HCT116 (cell line): ENCODE measurements at regions not wholly inside any gene's neighbourhood (a gene's known extent, or its start where the extent isn't known, plus 50 kb on each side); places are given as distances from the start of the nearest gene placed in this dataset.

Source experiments
- ATAC-seq: fragments of 200-7000 bp; cut with Tn5 transposase; 2 replicates; pipeline ENCODE4 v1.9.1; 2020; ENCODE audit warnings: mild to moderate bottlenecking, moderate library complexity
- BruUV-seq: library from RNA; stranded (reverse); fragments of 400-500 nt; replicated peaks from 2 replicates; lab custom pipeline; 2021; lab: Mats Ljungman, UMichigan
- CTCF ChIA-PET: fragments of 300-600 bp; sonication (Branson Sonifier 250); formaldehyde crosslinking; loops from one replicate; lab custom pipeline; 2021; ENCODE audit warnings: antibody characterized with exemption; lab: Charles Lee
- POLR2A ChIA-PET: fragments of 300-600, 350-600 bp; sonication (Branson Sonifier 250); formaldehyde crosslinking; loops from one replicate; lab custom pipeline; 2021; ENCODE audit warnings: antibody characterized with exemption; lab: Charles Lee
- RAD21 ChIA-PET, 2 experiments: fragments of 300-600 bp; sonication (Branson Sonifier 250); formaldehyde crosslinking; loops; one replicate each; lab custom pipeline; 2023; ENCODE audit warnings: low total read pairs in 2 of 2; ENCODE audit not compliant: uncharacterized antibody in 2 of 2, unreplicated experiment in 2 of 2, low non-redundant PET in 1 of 2; lab: Charles Lee
- DNase-seq: peaks from one replicate; pipeline ENCODE4 v3.0.0-alpha.2; 2010; ENCODE audit warnings: low read depth, low spot score
- H2AFZ ChIP-seq: fragments of 200-600 bp; shearing (Covaris generic), sonication (generic); 2 replicates; pipeline ENCODE4 v1.6.1; 2017; ENCODE audit warnings: low read depth, mixed run types, mixed read lengths, antibody characterized with exemption, low read length; ENCODE audit not compliant: poor library complexity, severe bottlenecking
- H3K27ac ChIP-seq: 2 replicates; pipeline ENCODE4 v1.5.1; 2012; ENCODE audit warnings: low read depth, low read length
- H3K27me3 ChIP-seq: fragments of 200-600 bp; sonication (generic); 2 replicates; pipeline ENCODE4 v1.6.1; 2016; ENCODE audit warnings: mixed run types, low read length, mixed read lengths; ENCODE audit not compliant: insufficient read depth
- H3K36me3 ChIP-seq, 2 experiments: fragments of 200-500 bp in 1 of 2; fragments of 200-600 bp in 1 of 2; sonication (Bioruptor generic) in 1 of 2; sonication (generic) in 1 of 2; 2 replicates each; pipeline versions ENCODE4 v1.5.1 to v1.6.1; 2014 to 2016; ENCODE audit warnings: low read length in 2 of 2, inconsistent platforms in 1 of 2, mixed read lengths in 1 of 2, mixed run types in 1 of 2; ENCODE audit not compliant: insufficient read depth in 2 of 2, control insufficient read depth in 1 of 2
- H3K4me1 ChIP-seq, 2 experiments: fragments of 200-600 bp in 1 of 2; sonication (generic) in 1 of 2; 2 replicates each; pipeline versions ENCODE4 v1.5.1 to v1.6.1; 2012 to 2017; ENCODE audit warnings: low read length in 2 of 2, inconsistent platforms in 1 of 2, mild to moderate bottlenecking in 1 of 2, mixed read lengths in 1 of 2, mixed run types in 1 of 2, moderate library complexity in 1 of 2; ENCODE audit not compliant: insufficient read depth in 2 of 2, control insufficient read depth in 1 of 2
- H3K4me2 ChIP-seq: fragments of 200-600 bp; sonication (generic); 2 replicates; pipeline ENCODE4 v1.6.1; 2017; ENCODE audit warnings: mixed run types, low read length, mixed read lengths
- H3K4me3 ChIP-seq, 2 experiments: fragments of 200-600 bp in 1 of 2; sonication (generic) in 1 of 2; replicated peaks in 1 of 2; 2 replicates each; pipeline ENCODE4 v1.5.1; 2011 to 2016; ENCODE audit warnings: low read length in 2 of 2, control low read depth in 1 of 2, low read depth in 1 of 2, mild to moderate bottlenecking in 1 of 2, mixed read lengths in 1 of 2, mixed run types in 1 of 2
- H3K79me2 ChIP-seq: fragments of 200-600 bp; sonication (generic); 2 replicates; pipeline ENCODE4 v1.6.1; 2017; ENCODE audit warnings: mild to moderate bottlenecking, mixed run types, low read length, moderate library complexity, mixed read lengths; ENCODE audit not compliant: insufficient read depth
- H3K9ac ChIP-seq: fragments of 200-600 bp; sonication (generic); 2 replicates; pipeline ENCODE4 v1.6.1; 2016; ENCODE audit warnings: low read length, mixed read lengths
- H3K9me2 ChIP-seq: fragments of 200-600 bp; sonication (generic), shearing (Covaris generic); 2 replicates; pipeline ENCODE4 v1.6.1; 2017; ENCODE audit warnings: mixed run types, mild to moderate bottlenecking, moderate library complexity; ENCODE audit not compliant: insufficient read depth
- H3K9me3 ChIP-seq, 2 experiments: fragments of 200-500 bp in 1 of 2; fragments of 200-600 bp in 1 of 2; sonication (Bioruptor generic) in 1 of 2; sonication (generic) in 1 of 2; 2 replicates each; pipeline ENCODE4 v1.6.1; 2014 to 2017; ENCODE audit warnings: low read length in 2 of 2, mixed read lengths in 2 of 2, inconsistent platforms in 1 of 2, low read depth in 1 of 2, mild to moderate bottlenecking in 1 of 2, mixed run types in 1 of 2, moderate library complexity in 1 of 2; ENCODE audit not compliant: control insufficient read depth in 1 of 2, insufficient read depth in 1 of 2
- H4K20me1 ChIP-seq: fragments of 200-600 bp; sonication (generic), shearing (Covaris generic); 2 replicates; pipeline ENCODE4 v1.6.1; 2017; ENCODE audit warnings: mixed run types, mild to moderate bottlenecking, moderate library complexity; ENCODE audit not compliant: insufficient read depth
- CBX3 ChIP-seq: IDR thresholded peaks from 2 replicates; pipeline ENCODE4 v1.6.1; 2012; ENCODE audit warnings: low read depth
- CEBPB ChIP-seq: IDR thresholded peaks from 2 replicates; pipeline ENCODE4 v1.6.1; 2012; ENCODE audit warnings: low read depth
- CTCF ChIP-seq, 3 experiments: fragments of 200-600 bp in 1 of 3; sonication (generic) in 1 of 3; IDR thresholded peaks in 2 of 3; conservative IDR thresholded peaks in 1 of 3; 2 replicates each; pipeline ENCODE4 v1.5.1; 2012 to 2017; ENCODE audit warnings: low read depth in 2 of 3, low read length in 2 of 3, antibody characterized with exemption in 1 of 3, borderline replicate concordance in 1 of 3, control low read depth in 1 of 3, mild to moderate bottlenecking in 1 of 3, mixed read lengths in 1 of 3, mixed run types in 1 of 3, moderate library complexity in 1 of 3; ENCODE audit not compliant: insufficient read depth in 1 of 3
- EGR1 ChIP-seq: IDR thresholded peaks from 2 replicates; pipeline ENCODE4 v1.6.1; 2012; ENCODE audit warnings: low read depth
- JUND ChIP-seq: IDR thresholded peaks from 2 replicates; pipeline ENCODE4 v1.6.1; 2012
- POLR2AphosphoS5 ChIP-seq: IDR thresholded peaks from 2 replicates; pipeline ENCODE4 v1.6.1; 2011; ENCODE audit warnings: mild to moderate bottlenecking, low read depth, low read length, moderate library complexity
- SIN3A ChIP-seq: IDR thresholded peaks from 2 replicates; pipeline ENCODE4 v1.6.1; 2012; ENCODE audit warnings: low read depth
- SP1 ChIP-seq: IDR thresholded peaks from 2 replicates; pipeline ENCODE4 v1.6.1; 2012; ENCODE audit warnings: low read depth
- SRF ChIP-seq: IDR thresholded peaks from 2 replicates; pipeline ENCODE4 v1.6.1; 2012; ENCODE audit warnings: low read depth
- TCF7L2 ChIP-seq: IDR thresholded peaks from 2 replicates; pipeline ENCODE4 v1.7.0; 2011; ENCODE audit warnings: borderline replicate concordance, inconsistent platforms; ENCODE audit not compliant: insufficient read depth, insufficient read length; ENCODE audit errors: extremely low read depth
- YY1 ChIP-seq: IDR thresholded peaks from 2 replicates; pipeline ENCODE4 v1.6.1; 2011; ENCODE audit warnings: low read length, low read depth, moderate library complexity, mild to moderate bottlenecking; ENCODE audit not compliant: insufficient replicate concordance; ENCODE audit errors: extremely low read depth
- intact Hi-C: fragments of 100-400 bp; cut with micrococcal nuclease; formaldehyde crosslinking; loops from 2 replicates; pipeline ENCODE4 v1.10.0; 2022
- TF ChIP-seq, protein P1 (sequence below): IDR thresholded peaks from 2 replicates; pipeline ENCODE4 v1.6.1; 2012; ENCODE audit warnings: low read depth
- TF ChIP-seq, protein P2 (sequence below): IDR thresholded peaks from 2 replicates; pipeline ENCODE4 v1.6.1; 2012

DNA sequence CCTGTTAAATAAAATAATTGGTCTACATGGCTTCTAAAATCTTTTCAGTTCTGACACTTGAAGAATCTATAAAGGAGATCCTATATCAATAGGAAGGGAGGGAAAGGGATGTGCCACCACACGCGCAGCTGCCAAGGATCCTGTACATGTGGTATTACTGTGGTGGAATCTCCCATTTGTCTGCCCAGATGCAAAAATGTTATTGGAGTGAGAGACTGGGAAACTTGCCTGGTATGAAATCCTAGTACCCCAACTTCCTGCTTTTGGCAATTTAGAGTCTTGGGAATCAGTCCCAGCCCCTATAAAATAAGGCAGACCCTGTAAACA, 81.9 kb upstream of the PICALM start:
- Histone ChIP-seq H2AFZ (no peak overlapping the region), H3K27me3 (no peaks in the 10 kb centered on the region), H3K79me2 (no peaks in the 10 kb centered on the region), H3K9me2 (no peaks in the 10 kb centered on the region), H3K27ac (no peak overlapping the region)
- intact Hi-C loops = no loop called here
- no peak for TF ChIP-seq SP1
- TF ChIP-seq CEBPB = no peak
- TF ChIP-seq SIN3A = no peak
- TF ChIP-seq YY1 = no peak
- TF ChIP-seq EGR1 = no peak
- TF ChIP-seq POLR2AphosphoS5 = no peak
- no peak for TF ChIP-seq CTCF (IDR thresholded peaks at IDR 0.05 in 2 of 3, conservative IDR thresholded peaks at IDR 0.05 in 1 of 3; ENCODE audit: borderline replicate concordance in 1 of 3, insufficient read depth in 1 of 3, low read depth in 2 of 3, low read length in 2 of 3)
- TF ChIP-seq, all 23 proteins: peak for 0
- Histone ChIP-seq H3K4me2 (no peak overlapping the region), H3K4me1 (no peaks in the 10 kb centered on the region), H3K9ac (no peak overlapping the region), H3K9me3 (no peaks in the 10 kb centered on the region), H4K20me1 (no peaks in the 10 kb centered on the region), H3K36me3 (no peaks in the 10 kb centered on the region), H3K4me3 (no peak overlapping the region)
- ATAC-seq (no peak), DNase-seq (no peak)
- ChIA-PET POLR2A (interaction anchor here (1.2 kb wide), 1 partner anchor 81 kb away, joined by 3 read pairs; no protein-coding TSS in a partner anchor), CTCF (no interaction called here), RAD21 (no interaction called here)
- no TSS peak for BruUV-seq

- Histone ChIP-seq H3K4me2 (no peak overlapping the region), H3K27ac (no peak overlapping the region), H3K9me2 (no peaks in the 10 kb centered on the region), H2AFZ (no peak overlapping the region), H3K27me3 (no peaks in the 10 kb centered on the region), H3K9ac (no peak overlapping the region), H3K79me2 (no peaks in the 10 kb centered on the region), H4K20me1 (no peaks in the 10 kb centered on the region), H3K4me1 (no peaks in the 10 kb centered on the region), H3K4me3 (no peak overlapping the region), H3K36me3 (no peaks in the 10 kb centered on the region), H3K9me3 (no peaks in the 10 kb centered on the region)
- ChIA-PET CTCF (no interaction called here), RAD21 (no interaction called here), POLR2A (no interaction called here)
- TF ChIP-seq CBX3 (no peak), JUND (no peak), TCF7L2 (no peak), SP1 (no peak), CEBPB (no peak), SRF (no peak), EGR1 (no peak)
- TF ChIP-seq, protein P1, sequence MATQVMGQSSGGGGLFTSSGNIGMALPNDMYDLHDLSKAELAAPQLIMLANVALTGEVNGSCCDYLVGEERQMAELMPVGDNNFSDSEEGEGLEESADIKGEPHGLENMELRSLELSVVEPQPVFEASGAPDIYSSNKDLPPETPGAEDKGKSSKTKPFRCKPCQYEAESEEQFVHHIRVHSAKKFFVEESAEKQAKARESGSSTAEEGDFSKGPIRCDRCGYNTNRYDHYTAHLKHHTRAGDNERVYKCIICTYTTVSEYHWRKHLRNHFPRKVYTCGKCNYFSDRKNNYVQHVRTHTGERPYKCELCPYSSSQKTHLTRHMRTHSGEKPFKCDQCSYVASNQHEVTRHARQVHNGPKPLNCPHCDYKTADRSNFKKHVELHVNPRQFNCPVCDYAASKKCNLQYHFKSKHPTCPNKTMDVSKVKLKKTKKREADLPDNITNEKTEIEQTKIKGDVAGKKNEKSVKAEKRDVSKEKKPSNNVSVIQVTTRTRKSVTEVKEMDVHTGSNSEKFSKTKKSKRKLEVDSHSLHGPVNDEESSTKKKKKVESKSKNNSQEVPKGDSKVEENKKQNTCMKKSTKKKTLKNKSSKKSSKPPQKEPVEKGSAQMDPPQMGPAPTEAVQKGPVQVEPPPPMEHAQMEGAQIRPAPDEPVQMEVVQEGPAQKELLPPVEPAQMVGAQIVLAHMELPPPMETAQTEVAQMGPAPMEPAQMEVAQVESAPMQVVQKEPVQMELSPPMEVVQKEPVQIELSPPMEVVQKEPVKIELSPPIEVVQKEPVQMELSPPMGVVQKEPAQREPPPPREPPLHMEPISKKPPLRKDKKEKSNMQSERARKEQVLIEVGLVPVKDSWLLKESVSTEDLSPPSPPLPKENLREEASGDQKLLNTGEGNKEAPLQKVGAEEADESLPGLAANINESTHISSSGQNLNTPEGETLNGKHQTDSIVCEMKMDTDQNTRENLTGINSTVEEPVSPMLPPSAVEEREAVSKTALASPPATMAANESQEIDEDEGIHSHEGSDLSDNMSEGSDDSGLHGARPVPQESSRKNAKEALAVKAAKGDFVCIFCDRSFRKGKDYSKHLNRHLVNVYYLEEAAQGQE = no peak
- TF ChIP-seq, protein P2, sequence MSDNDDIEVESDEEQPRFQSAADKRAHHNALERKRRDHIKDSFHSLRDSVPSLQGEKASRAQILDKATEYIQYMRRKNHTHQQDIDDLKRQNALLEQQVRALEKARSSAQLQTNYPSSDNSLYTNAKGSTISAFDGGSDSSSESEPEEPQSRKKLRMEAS = no peak
- no TSS peak for BruUV-seq
- DNase-seq (no peak), ATAC-seq (no peak)
- intact Hi-C loops = no loop called here
These were observed 80.9 kb upstream of the PICALM start for GRCh38 chr11:86149792-86150191.
